Prostate gland (tissue), 2 donors: ENCODE measurements at regions not wholly inside any gene's neighbourhood (a gene's known extent, or its start where the extent isn't known, plus 50 kb on each side); places are given as distances from the start of the nearest gene placed in this dataset.

ENCODE experiments used
- DNase-seq: peaks from one replicate; pipeline ENCODE4 v3.0.0-alpha.2; 2019; ENCODE audit warnings: low spot score
- H3K27ac ChIP-seq, 2 donors: fragments of 200-600 bp; sonication (generic); 2 replicates each; pipeline ENCODE4 v1.5.1; 2017 to 2019
- H3K27me3 ChIP-seq: fragments of 200-600 bp; sonication (generic); replicated peaks from 2 replicates; pipeline ENCODE4 v1.5.1; 2019; ENCODE audit not compliant: insufficient read depth
- H3K36me3 ChIP-seq, 2 donors: fragments of 200-600 bp; sonication (generic); 1 replicate in 1 of 2; 2 replicates in 1 of 2; pipeline versions ENCODE4 v1.5.1 to v1.8.1; 2017 to 2019
- H3K4me1 ChIP-seq: fragments of 200-600 bp; sonication (generic); replicated peaks from 2 replicates; pipeline ENCODE4 v1.5.1; 2019
- H3K4me3 ChIP-seq, 2 donors: fragments of 200-600 bp; sonication (generic); 2 replicates each; pipeline ENCODE4 v1.5.1; 2017 to 2019
- H3K9me3 ChIP-seq: fragments of 200-600 bp; sonication (generic); 2 replicates; pipeline ENCODE4 v1.5.1; 2017
- CTCF ChIP-seq, 4 experiments: fragments of 200-600 bp in 2 of 4; fragments of 450-650 bp in 2 of 4; sonication (generic) in 2 of 4; IDR thresholded peaks; 1 replicate in 3 of 4; 2 replicates in 1 of 4; pipeline ENCODE4 v1.5.1; 2016 to 2019; ENCODE audit warnings: antibody characterized with exemption in 4 of 4, mild to moderate bottlenecking in 2 of 4, moderate library complexity in 2 of 4
- POLR2A ChIP-seq: fragments of 450-650 bp; IDR thresholded peaks from one replicate; pipeline ENCODE4 v1.6.1; 2016; ENCODE audit warnings: antibody characterized with exemption, mild to moderate bottlenecking
- POLR2AphosphoS5 ChIP-seq: sonication (generic); formaldehyde crosslinking; IDR thresholded peaks from one replicate; pipeline ENCODE4 v1.6.1; 2017; ENCODE audit warnings: antibody characterized with exemption
- intact Hi-C: fragments of 100-400 bp; cut with DNase I; formaldehyde crosslinking; loops from one replicate; pipeline ENCODE4 v1.14.2; 2022
- small RNA-seq, 2 donors: library from RNA; depleted of rRNA; stranded (forward); fragments of <200 nt; gene quantifications; one replicate each; pipeline ENCODE3, GENCODE V24; 2016

DNA sequence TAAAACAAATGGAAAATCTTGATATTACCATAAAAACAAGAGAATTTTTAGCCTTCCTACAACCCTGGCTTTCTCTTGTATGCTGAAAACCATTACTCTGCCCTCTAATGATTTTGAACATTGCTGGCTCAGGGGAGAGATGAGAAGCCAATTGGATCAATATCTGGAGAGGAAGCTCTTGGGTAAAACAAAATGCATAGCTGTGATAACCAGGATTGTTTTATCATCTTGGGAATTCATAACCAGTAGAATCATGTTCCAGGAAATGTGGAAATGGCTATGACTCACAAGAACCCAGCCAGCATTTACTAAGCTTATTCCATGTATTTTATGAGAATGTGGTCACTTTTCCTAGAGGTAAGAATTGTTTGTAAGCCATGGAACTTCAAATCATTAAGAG lies 51.1 kb upstream of the CTNND2 start:
- Histone ChIP-seq H3K9me3 (no peaks in the 10 kb centered on the region), H3K36me3 (no peaks in the 10 kb centered on the region), H3K4me3 (no peak overlapping the region), H3K27me3 (no peaks in the 10 kb centered on the region), H3K27ac (no peak overlapping the region), H3K4me1 (no peaks in the 10 kb centered on the region)
- intact Hi-C loops: no loop called here
- TF ChIP-seq POLR2AphosphoS5 (no peak), CTCF (IDR thresholded peaks at IDR 0.05) (no peak), POLR2A (no peak)
- DNase-seq: no peak

Small RNA genes lying in the stretch of these regions (small RNA-seq; reads per million reads assigned to genes)
- gene RNU6-679P: 0 reads per million in 2 donors
